H1 (cell line): ENCODE measurements at regions not wholly inside any gene's neighbourhood (a gene's known extent, or its start where the extent isn't known, plus 50 kb on each side); places are given as distances from the start of the nearest gene placed in this dataset.

Experiments used
- CTCF ChIA-PET: fragments of 300-600 bp; sonication (Branson Sonifier 250); formaldehyde crosslinking; loops from one replicate; lab custom pipeline; 2021; ENCODE audit not compliant: partially characterized antibody; lab: Charles Lee
- POLR2A ChIA-PET: fragments of 300-600 bp; sonication (Branson Sonifier 250); formaldehyde crosslinking; loops from one replicate; lab custom pipeline; 2021; ENCODE audit warnings: inconsistent platforms; ENCODE audit not compliant: partially characterized antibody; lab: Charles Lee
- DNase-seq, 2 experiments: peaks; one replicate each; pipeline versions ENCODE4 v3.0.0 to v3.0.0-alpha.2; 2010 to 2022; ENCODE audit warnings: low spot score in 2 of 2, low read depth in 1 of 2, mixed read lengths in 1 of 2
- FAIRE-seq: peaks from 2 replicates; lab custom pipeline; 2011; peaks lifted over from hg19 to GRCh38; lab: Jason Lieb, UNC
- H2AFZ ChIP-seq: 2 replicates; pipeline ENCODE4 v1.8.1; 2012; ENCODE audit warnings: low read length, inconsistent platforms
- H2AK5ac ChIP-seq: 2 replicates; pipeline ENCODE4 v1.6.1; 2013; ENCODE audit warnings: low read depth, low read length
- H2BK120ac ChIP-seq: replicated peaks from 2 replicates; pipeline ENCODE3; 2013; ENCODE audit warnings: low read depth, low read length, inconsistent platforms
- H2BK12ac ChIP-seq: 2 replicates; pipeline ENCODE4 v1.6.1; 2013; ENCODE audit warnings: low read depth, low read length
- H2BK15ac ChIP-seq: 2 replicates; pipeline ENCODE4 v1.6.1; 2013; ENCODE audit warnings: low read length
- H2BK20ac ChIP-seq: 2 replicates; pipeline ENCODE4 v1.6.1; 2013; ENCODE audit warnings: low read length
- H2BK5ac ChIP-seq: 2 replicates; pipeline ENCODE4 v1.6.1; 2013; ENCODE audit warnings: low read depth, low read length
- H3K14ac ChIP-seq: 2 replicates; pipeline ENCODE4 v1.6.1; 2013; ENCODE audit warnings: inconsistent platforms; ENCODE audit not compliant: insufficient read length
- H3K18ac ChIP-seq: 2 replicates; pipeline ENCODE4 v1.6.1; 2013; ENCODE audit warnings: low read length; ENCODE audit errors: extremely low read depth
- H3K23ac ChIP-seq: 2 replicates; pipeline ENCODE4 v1.6.1; 2013; ENCODE audit warnings: inconsistent platforms; ENCODE audit not compliant: insufficient read length
- H3K23me2 ChIP-seq: 2 replicates; pipeline ENCODE4 v1.6.1; 2013; ENCODE audit warnings: low read depth, low read length
- H3K27ac ChIP-seq: 2 replicates; pipeline ENCODE4 v1.6.1; 2011; ENCODE audit warnings: low read depth, low read length, inconsistent platforms
- H3K27me3 ChIP-seq, 4 experiments: replicated peaks in 1 of 4; 1 replicate in 1 of 4; 2 replicates in 3 of 4; pipeline versions ENCODE4 v1.6.1 to v1.8.1; 2011 to 2013; ENCODE audit warnings: low read length in 3 of 4, mild to moderate bottlenecking in 3 of 4, inconsistent platforms in 2 of 4, mixed read lengths in 2 of 4, moderate library complexity in 1 of 4; ENCODE audit not compliant: control insufficient read depth in 3 of 4, insufficient read depth in 3 of 4; ENCODE audit errors: extremely low read depth in 1 of 4
- H3K36me3 ChIP-seq, 4 experiments: 2 replicates each; pipeline versions ENCODE4 v1.6.1 to v1.8.1; 2011 to 2013; ENCODE audit warnings: mild to moderate bottlenecking in 4 of 4, low read length in 3 of 4, moderate library complexity in 2 of 4, control low read depth in 1 of 4, inconsistent platforms in 1 of 4; ENCODE audit not compliant: insufficient read depth in 4 of 4, control insufficient read depth in 2 of 4
- H3K4ac ChIP-seq: replicated peaks from 2 replicates; pipeline ENCODE3; 2013; ENCODE audit warnings: low read length, low read depth, mixed read lengths, inconsistent platforms; ENCODE audit not compliant: insufficient read length
- H3K4me1 ChIP-seq, 4 experiments: replicated peaks in 1 of 4; 1 replicate in 1 of 4; 2 replicates in 3 of 4; pipeline versions ENCODE4 v1.6.1 to v1.8.1; 2011 to 2013; ENCODE audit warnings: low read length in 3 of 4, inconsistent platforms in 2 of 4, mixed read lengths in 1 of 4; ENCODE audit not compliant: insufficient read depth in 4 of 4, control insufficient read depth in 3 of 4
- H3K4me2 ChIP-seq, 2 experiments: 2 replicates each; pipeline versions ENCODE4 v1.6.1 to v1.8.1; 2011 to 2013; ENCODE audit warnings: low read depth in 2 of 2, low read length in 2 of 2, control low read depth in 1 of 2, inconsistent platforms in 1 of 2, mild to moderate bottlenecking in 1 of 2; ENCODE audit not compliant: insufficient read depth in 1 of 2
- H3K4me3 ChIP-seq, 4 experiments: fragments of 200-600, 300-600 bp in 1 of 4; sonication (generic), shearing (Covaris generic), sonication (Bioruptor Twin) in 1 of 4; 2 replicates each; pipeline versions ENCODE4 v1.5.1 to v1.8.1; 2011 to 2016; ENCODE audit warnings: low read length in 4 of 4, low read depth in 3 of 4, control low read depth in 2 of 4, inconsistent platforms in 2 of 4, mild to moderate bottlenecking in 2 of 4, mixed read lengths in 1 of 4, moderate library complexity in 1 of 4; ENCODE audit not compliant: insufficient read depth in 2 of 4; ENCODE audit errors: extremely low read depth in 1 of 4
- H3K56ac ChIP-seq: replicated peaks from 2 replicates; pipeline ENCODE3; 2013; ENCODE audit warnings: low read depth, mild to moderate bottlenecking, mixed read lengths, low read length, inconsistent platforms; ENCODE audit not compliant: insufficient read length
- H3K79me1 ChIP-seq: 2 replicates; pipeline ENCODE4 v1.6.1; 2013; ENCODE audit warnings: low read depth, low read length, control low read depth
- H3K79me2 ChIP-seq, 2 experiments: 2 replicates each; pipeline versions ENCODE4 v1.6.1 to v1.8.1; 2012 to 2013; ENCODE audit warnings: low read length in 2 of 2, mild to moderate bottlenecking in 2 of 2, inconsistent platforms in 1 of 2; ENCODE audit not compliant: insufficient read depth in 2 of 2, control insufficient read depth in 1 of 2
- H3K9ac ChIP-seq, 4 experiments: replicated peaks in 1 of 4; 1 replicate in 1 of 4; 2 replicates in 3 of 4; pipeline versions ENCODE4 v1.6.1 to v1.8.1; 2011 to 2013; ENCODE audit warnings: low read depth in 3 of 4, low read length in 3 of 4, control low read depth in 2 of 4, mild to moderate bottlenecking in 2 of 4, moderate library complexity in 2 of 4, inconsistent platforms in 1 of 4; ENCODE audit errors: extremely low read depth in 1 of 4
- H3K9me3 ChIP-seq, 2 experiments: 2 replicates each; pipeline versions ENCODE4 v1.6.1 to v1.8.1; 2012 to 2013; ENCODE audit warnings: mild to moderate bottlenecking in 2 of 2, moderate library complexity in 2 of 2, control low read depth in 1 of 2, inconsistent platforms in 1 of 2, low read depth in 1 of 2, low read length in 1 of 2, mixed read lengths in 1 of 2; ENCODE audit not compliant: insufficient read depth in 2 of 2
- H4K20me1 ChIP-seq, 2 experiments: replicated peaks in 1 of 2; 2 replicates each; pipeline versions ENCODE3 to v1.8.1; 2011 to 2013; ENCODE audit warnings: inconsistent platforms in 2 of 2, low read length in 2 of 2, mild to moderate bottlenecking in 1 of 2; ENCODE audit not compliant: insufficient read depth in 2 of 2, control insufficient read depth in 1 of 2
- H4K5ac ChIP-seq: 2 replicates; pipeline ENCODE4 v1.6.1; 2013; ENCODE audit warnings: low read length, low read depth, mixed read lengths, inconsistent platforms; ENCODE audit not compliant: insufficient read length
- H4K8ac ChIP-seq: 2 replicates; pipeline ENCODE4 v1.8.0; 2013; ENCODE audit warnings: mild to moderate bottlenecking, moderate library complexity, low read length, inconsistent platforms; ENCODE audit not compliant: insufficient read depth; ENCODE audit errors: extremely low read depth
- H4K91ac ChIP-seq: replicated peaks from 2 replicates; pipeline ENCODE3; 2013; ENCODE audit warnings: low read length, mixed read lengths, inconsistent platforms; ENCODE audit not compliant: insufficient read length
- RBBP5 ChIP-seq: IDR thresholded peaks from 2 replicates; pipeline ENCODE4 v1.7.1; 2012; ENCODE audit warnings: low read depth, mild to moderate bottlenecking, inconsistent platforms, low read length, moderate library complexity, borderline replicate concordance
- RNF2 ChIP-seq: fragments of 200-900, 300-1000 bp; sonication (generic); IDR thresholded peaks from 2 replicates; pipeline ENCODE4 v1.7.1; 2016; ENCODE audit warnings: borderline replicate concordance, low read depth, mild to moderate bottlenecking, antibody characterized with exemption, low read length; ENCODE audit not compliant: poor library complexity, severe bottlenecking; ENCODE audit errors: missing control alignments
- SIN3A ChIP-seq, 2 experiments: IDR thresholded peaks in 1 of 2; conservative IDR thresholded peaks in 1 of 2; 2 replicates each; pipeline ENCODE4 v1.6.1; 2011 to 2012; ENCODE audit warnings: low read length in 2 of 2, improper control_type of control experiment in 1 of 2, low read depth in 1 of 2, mild to moderate bottlenecking in 1 of 2
- WGBS, 2 experiments: shearing (Covaris generic) in 1 of 2; methylation state at CpG; one replicate each; pipeline versions ENCODE4 v1.1.6 to v1.1.7; 2013 to 2015; ENCODE audit warnings: low lambda C conversion rate in 2 of 2, mixed read lengths in 2 of 2, inconsistent platforms in 1 of 2, low coverage in 1 of 2, missing lambda C conversion rate in 1 of 2; ENCODE audit not compliant: insufficient replicate concordance in 2 of 2, insufficient coverage in 1 of 2, insufficient read length in 1 of 2; ENCODE audit errors: extremely low coverage in 1 of 2, missing lambda C conversion rate in 1 of 2; 5-methylcytosine and 5-hydroxymethylcytosine counted together

DNA sequence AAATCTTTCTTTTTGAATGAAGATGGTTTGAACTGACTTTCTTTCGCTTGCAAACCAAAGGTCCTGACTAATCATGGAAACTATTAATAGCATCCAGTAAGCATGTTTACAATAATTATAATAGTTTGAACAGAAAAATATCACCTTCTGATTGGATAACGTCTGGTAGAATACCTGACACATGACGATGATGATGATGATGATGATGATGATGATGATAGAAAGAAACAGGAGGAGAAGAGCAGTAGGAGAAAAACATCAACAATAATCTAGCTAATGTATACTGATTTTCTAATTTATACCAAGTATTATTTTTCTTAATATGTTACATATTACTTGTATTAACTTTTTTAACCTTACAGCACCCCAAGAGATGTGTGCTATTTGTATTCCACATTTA lies 157.5 kb upstream of the SPRY2 start:
- no peak for TF ChIP-seq SIN3A (conservative IDR thresholded peaks at IDR 0.05 in 1 of 2, IDR thresholded peaks at IDR 0.05 in 1 of 2; ENCODE audit: low read depth in 1 of 2, low read length in 2 of 2)
- TF ChIP-seq RBBP5 = no peak
- no peak for TF ChIP-seq RNF2
- TF ChIP-seq, all 59 proteins: peak for 0
- no peak for FAIRE-seq
- no peaks in the 10 kb centered on the region for H3K4me1 ChIP-seq
- H2BK20ac ChIP-seq = no peak overlapping the region
- no peak overlapping the region for H2AFZ ChIP-seq
- no peak for DNase-seq
- no peak overlapping the region for H3K4ac ChIP-seq
- H3K27me3 ChIP-seq = no peaks in the 10 kb centered on the region
- H3K9ac ChIP-seq = no peak overlapping the region
- H3K23me2 ChIP-seq = no peaks in the 10 kb centered on the region
- H3K79me1 ChIP-seq = no peaks in the 10 kb centered on the region
- no peaks in the 10 kb centered on the region for H3K79me2 ChIP-seq
- H3K27ac ChIP-seq = no peak overlapping the region
- no peak overlapping the region for H2BK12ac ChIP-seq
- no peak overlapping the region for H3K18ac ChIP-seq
- no peak overlapping the region for H3K4me2 ChIP-seq
- no peak overlapping the region for H2BK120ac ChIP-seq
- no peak overlapping the region for H3K56ac ChIP-seq
- no peak overlapping the region for H2AK5ac ChIP-seq
- H3K23ac ChIP-seq = no peak overlapping the region
- H3K14ac ChIP-seq = no peak overlapping the region
- no peak overlapping the region for H4K8ac ChIP-seq
- WGBS, 2 experiments = 94% methylated on average over 3 of the region's 3 CpGs; no CpG with 5 or more reads in 1 of the 2 experiments
- no peaks in the 10 kb centered on the region for H4K20me1 ChIP-seq
- no peak overlapping the region for H4K91ac ChIP-seq
- H3K4me3 ChIP-seq = no peak overlapping the region
- no peaks in the 10 kb centered on the region for H3K36me3 ChIP-seq
- ChIA-PET POLR2A (no interaction called here), CTCF (interaction anchor here (0.6 to 1.9 kb wide), 2 partner anchors 22 to 559 kb away, joined by 3 to 5 read pairs; no protein-coding TSS in a partner anchor)
- H4K5ac ChIP-seq = no peak overlapping the region
- H3K9me3 ChIP-seq = no peaks in the 10 kb centered on the region
- H2BK5ac ChIP-seq = no peak overlapping the region
- no peak overlapping the region for H2BK15ac ChIP-seq
